ENCODE measurements at regions not wholly inside any gene's neighbourhood (a gene's known extent, or its start where the extent isn't known, plus 50 kb on each side); places are given as distances from the start of the nearest gene placed in this dataset.

GRCh38 chr4:186940476-186940875 is 216.8 kb upstream of the FAT1 start:
- TF ChIP-seq CTCF (IDR thresholded peaks at IDR 0.05) (no peak), POLR2A (IDR thresholded peaks at IDR 0.05) (no peak), POLR2AphosphoS5 (IDR thresholded peaks at IDR 0.05; ENCODE audit: insufficient read depth in 1 of 2, low read depth in 1 of 2) (no peak)
